BE2C (cell line): ENCODE measurements at regions not wholly inside any gene's neighbourhood (a gene's known extent, or its start where the extent isn't known, plus 50 kb on each side); places are given as distances from the start of the nearest gene placed in this dataset.

ENCODE experiments used
- DNase-seq: peaks from one replicate; pipeline ENCODE4 v3.0.0-alpha.2; 2020
- H3K27me3 ChIP-seq: fragments of 250-450 bp; sonication (Bioruptor Pico); 2 replicates; pipeline ENCODE4 v1.5.1; 2020; ENCODE audit warnings: mild to moderate bottlenecking
- H3K36me3 ChIP-seq: fragments of 250-450 bp; sonication (Bioruptor Pico); 2 replicates; pipeline ENCODE4 v1.5.1; 2020; ENCODE audit warnings: mild to moderate bottlenecking
- H3K4me1 ChIP-seq: fragments of 250-450 bp; sonication (Bioruptor Pico); 2 replicates; pipeline ENCODE4 v1.5.1; 2020
- H3K4me3 ChIP-seq: 2 replicates; pipeline ENCODE4 v1.5.1; 2011; ENCODE audit warnings: low read depth, low read length
- H3K9me3 ChIP-seq: fragments of 250-450 bp; sonication (Bioruptor Pico); 2 replicates; pipeline ENCODE4 v1.5.1; 2020
- TF ChIP-seq, protein P1 (sequence below): IDR thresholded peaks from 2 replicates; pipeline ENCODE4 v1.5.1; 2012; ENCODE audit warnings: mild to moderate bottlenecking, low read depth, low read length

DNA sequence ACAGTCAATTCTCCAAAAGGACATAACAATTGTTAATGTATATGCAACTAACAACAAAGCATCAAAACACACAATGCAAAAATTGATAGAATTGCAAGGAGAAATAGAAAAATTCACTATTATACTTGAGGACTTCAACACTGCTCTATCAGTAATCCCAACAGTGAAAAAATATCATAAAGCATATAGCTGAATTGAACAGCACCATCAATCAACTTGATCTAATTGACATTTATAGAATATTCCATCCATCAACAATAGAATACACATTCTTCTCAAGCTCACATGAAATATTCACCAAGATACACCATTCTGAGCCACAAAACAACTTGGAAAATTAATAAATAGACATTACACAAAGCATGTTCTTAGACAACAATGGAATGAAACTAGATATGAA, 60.1 kb upstream of the ASXL3 start:
- Histone ChIP-seq H3K36me3 (no peaks in the 10 kb centered on the region), H3K9me3 (no peaks in the 10 kb centered on the region), H3K4me1 (no peaks in the 10 kb centered on the region), H3K27me3 (no peaks in the 10 kb centered on the region), H3K4me3 (no peak overlapping the region)
- DNase-seq, result no peak
- TF ChIP-seq, protein P1, sequence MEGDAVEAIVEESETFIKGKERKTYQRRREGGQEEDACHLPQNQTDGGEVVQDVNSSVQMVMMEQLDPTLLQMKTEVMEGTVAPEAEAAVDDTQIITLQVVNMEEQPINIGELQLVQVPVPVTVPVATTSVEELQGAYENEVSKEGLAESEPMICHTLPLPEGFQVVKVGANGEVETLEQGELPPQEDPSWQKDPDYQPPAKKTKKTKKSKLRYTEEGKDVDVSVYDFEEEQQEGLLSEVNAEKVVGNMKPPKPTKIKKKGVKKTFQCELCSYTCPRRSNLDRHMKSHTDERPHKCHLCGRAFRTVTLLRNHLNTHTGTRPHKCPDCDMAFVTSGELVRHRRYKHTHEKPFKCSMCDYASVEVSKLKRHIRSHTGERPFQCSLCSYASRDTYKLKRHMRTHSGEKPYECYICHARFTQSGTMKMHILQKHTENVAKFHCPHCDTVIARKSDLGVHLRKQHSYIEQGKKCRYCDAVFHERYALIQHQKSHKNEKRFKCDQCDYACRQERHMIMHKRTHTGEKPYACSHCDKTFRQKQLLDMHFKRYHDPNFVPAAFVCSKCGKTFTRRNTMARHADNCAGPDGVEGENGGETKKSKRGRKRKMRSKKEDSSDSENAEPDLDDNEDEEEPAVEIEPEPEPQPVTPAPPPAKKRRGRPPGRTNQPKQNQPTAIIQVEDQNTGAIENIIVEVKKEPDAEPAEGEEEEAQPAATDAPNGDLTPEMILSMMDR, result no peak

DNA sequence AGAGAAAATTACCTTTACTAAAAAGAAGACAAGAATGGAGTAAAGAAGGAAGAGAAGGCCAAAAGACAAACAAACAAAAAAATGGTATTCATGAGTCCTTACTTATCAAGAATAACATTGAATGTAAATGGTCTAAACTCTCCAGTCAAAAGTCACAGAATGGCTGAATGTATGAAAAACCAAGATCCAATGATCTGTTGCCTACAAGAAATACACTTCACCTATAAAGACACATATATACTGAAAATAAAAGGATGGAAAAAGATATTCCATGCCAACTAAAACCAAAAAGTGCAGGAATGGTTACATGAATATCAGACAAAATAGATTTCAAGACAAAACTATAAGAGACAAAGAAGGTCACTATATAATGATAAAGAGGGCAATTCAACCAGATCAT, 65.0 kb upstream of the ASXL3 start:
- Histone ChIP-seq H3K4me1 (no peaks in the 10 kb centered on the region), H3K4me3 (no peak overlapping the region), H3K9me3 (no peaks in the 10 kb centered on the region), H3K36me3 (no peaks in the 10 kb centered on the region), H3K27me3 (no peaks in the 10 kb centered on the region)
- TF ChIP-seq, protein P1, result no peak
- DNase-seq, result no peak

DNA sequence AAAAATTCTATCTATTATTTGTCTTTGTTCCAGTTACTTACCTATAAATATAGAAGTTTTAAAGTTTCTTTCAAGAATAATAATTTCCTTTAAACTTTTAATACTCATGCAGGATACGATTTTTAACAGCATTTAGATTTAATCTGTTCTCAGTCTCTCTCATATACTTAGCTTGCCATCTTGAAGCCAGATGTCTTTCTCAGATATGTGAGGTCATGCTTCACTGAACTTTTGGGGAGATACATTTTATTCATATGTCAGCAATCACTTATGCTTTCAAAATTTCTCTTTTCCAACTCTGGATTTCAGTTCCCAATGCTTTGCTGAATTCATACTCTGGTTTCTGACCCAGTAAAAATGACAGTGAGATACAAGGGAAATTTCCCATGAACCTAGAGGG, 66.5 kb upstream of the CCDC178 start:
- no peak for DNase-seq
- no peak overlapping the region for H3K4me3 ChIP-seq
- TF ChIP-seq, protein P1, result no peak

DNA sequence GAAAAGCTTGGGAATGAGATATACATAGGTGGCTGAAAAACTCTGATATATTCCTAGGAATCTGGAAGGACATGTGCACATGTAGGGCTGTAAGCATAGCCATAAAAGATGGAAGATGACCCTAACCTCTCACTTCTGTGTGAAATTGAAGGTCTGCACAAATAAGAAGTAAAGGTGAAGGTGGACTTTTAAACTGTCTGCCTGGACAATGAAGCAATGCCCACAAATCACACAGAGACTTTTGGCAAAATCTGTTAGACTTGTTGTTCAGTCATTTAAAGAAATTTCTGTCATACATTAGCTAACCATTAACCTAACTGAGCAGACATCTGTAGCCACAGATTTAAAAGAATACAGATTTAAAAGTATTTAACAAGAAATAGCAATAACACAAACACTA, 65.3 kb upstream of the CCDC178 start:
- Histone ChIP-seq H3K9me3 (no peaks in the 10 kb centered on the region), H3K4me1 (no peaks in the 10 kb centered on the region), H3K27me3 (no peaks in the 10 kb centered on the region), H3K4me3 (no peak overlapping the region), H3K36me3 (no peaks in the 10 kb centered on the region)
- no peak for DNase-seq
- TF ChIP-seq, protein P1, result no peak

More for the DNA sequence above, 66.5 kb upstream of the CCDC178 start:
- no peaks in the 10 kb centered on the region for H3K27me3 ChIP-seq
- no peaks in the 10 kb centered on the region for H3K36me3 ChIP-seq
- H3K9me3 ChIP-seq, result no peaks in the 10 kb centered on the region
- H3K4me1 ChIP-seq, result no peaks in the 10 kb centered on the region

DNA sequence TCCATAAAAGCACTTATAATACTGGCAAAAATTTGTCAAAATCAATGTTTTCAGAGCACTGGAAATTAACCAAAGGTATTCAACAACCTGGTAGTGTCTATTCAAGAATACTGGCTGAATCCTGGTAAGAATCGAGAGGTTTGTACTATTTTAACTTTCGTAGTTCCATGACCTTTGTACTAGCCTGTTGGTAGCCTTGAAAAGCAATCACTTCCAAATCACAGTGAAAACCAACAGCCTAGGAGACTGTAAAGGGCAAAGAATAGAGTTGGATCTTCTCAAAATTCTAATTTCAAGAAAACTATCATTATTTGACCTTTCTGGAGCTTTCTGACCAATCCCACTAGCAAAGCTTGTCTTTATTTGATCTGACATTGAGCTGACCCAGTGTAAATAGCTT, 64.8 kb upstream of the CCDC178 start:
- H3K4me1 ChIP-seq, result no peaks in the 10 kb centered on the region
- no peak for DNase-seq

DNA sequence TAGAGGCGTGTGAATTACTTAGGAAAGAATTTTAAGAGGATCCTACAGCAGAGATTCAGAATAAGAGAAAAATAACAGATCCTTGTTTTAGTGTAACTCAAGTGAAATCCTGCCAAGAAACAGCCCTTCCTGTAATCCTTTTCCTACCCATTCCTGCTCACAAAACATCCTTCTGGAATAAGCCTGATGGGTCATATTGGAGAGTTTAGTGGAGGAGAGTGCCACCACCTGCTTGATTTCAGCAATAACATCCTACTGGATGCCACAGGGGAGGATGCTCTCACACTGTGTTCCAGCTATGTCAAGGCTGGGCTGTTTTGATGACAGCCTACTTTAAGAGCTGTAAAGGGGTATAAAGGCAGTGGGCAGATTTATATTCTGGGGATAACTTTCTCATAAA, 54.8 kb upstream of the CCDC178 start:
- Histone ChIP-seq H3K4me1 (no peaks in the 10 kb centered on the region), H3K27me3 (no peaks in the 10 kb centered on the region), H3K4me3 (no peak overlapping the region), H3K36me3 (no peaks in the 10 kb centered on the region), H3K9me3 (no peaks in the 10 kb centered on the region)
- peak; percentile 4 for DNase-seq
- TF ChIP-seq, protein P1, result peak; percentile 41

More for the DNA sequence above, 64.8 kb upstream of the CCDC178 start:
- no peaks in the 10 kb centered on the region for H3K27me3 ChIP-seq
- no peak overlapping the region for H3K4me3 ChIP-seq
- no peaks in the 10 kb centered on the region for H3K36me3 ChIP-seq
- no peaks in the 10 kb centered on the region for H3K9me3 ChIP-seq
- TF ChIP-seq, protein P1, result no peak
